GM23338 (cell line): ENCODE measurements at regions not wholly inside any gene's neighbourhood (a gene's known extent, or its start where the extent isn't known, plus 50 kb on each side); places are given as distances from the start of the nearest gene placed in this dataset.

Experiments used
- ATAC-seq: fragments of 200-7000 bp; cut with Tn5 transposase; 3 replicates; pipeline ENCODE4 v1.9.1; 2020
- DNase-seq: peaks from one replicate; pipeline ENCODE4 v3.0.0-alpha.2; 2015; ENCODE audit warnings: low spot score
- H2AFZ ChIP-seq: fragments of 200-600 bp; sonication (generic); 2 replicates; pipeline ENCODE4 v1.8.0; 2016; ENCODE audit warnings: antibody characterized with exemption, mild to moderate bottlenecking, moderate library complexity
- H3F3A ChIP-seq: fragments of 200-600 bp; sonication (generic); replicated peaks from 2 replicates; pipeline ENCODE4 v1.8.0; 2017; ENCODE audit warnings: antibody characterized with exemption, mixed run types, low read depth
- H3K27ac ChIP-seq: fragments of 200-600 bp; sonication (generic); 2 replicates; pipeline ENCODE4 v1.6.1; 2016; ENCODE audit warnings: low read depth
- H3K27me3 ChIP-seq: fragments of 200-600 bp; sonication (generic); 2 replicates; pipeline ENCODE4 v1.8.0; 2016; ENCODE audit warnings: mild to moderate bottlenecking, mixed run types, moderate library complexity; ENCODE audit not compliant: insufficient read depth
- H3K36me3 ChIP-seq: fragments of 200-600 bp; sonication (generic); 2 replicates; pipeline ENCODE4 v1.8.0; 2016; ENCODE audit warnings: mild to moderate bottlenecking; ENCODE audit not compliant: insufficient read depth
- H3K4me1 ChIP-seq: fragments of 200-600 bp; sonication (generic); 2 replicates; pipeline ENCODE4 v1.8.0; 2016; ENCODE audit warnings: mild to moderate bottlenecking, moderate library complexity; ENCODE audit not compliant: insufficient read depth
- H3K4me2 ChIP-seq: fragments of 200-600 bp; sonication (generic); 2 replicates; pipeline ENCODE4 v1.7.1; 2017; ENCODE audit warnings: mixed run types
- H3K4me3 ChIP-seq: fragments of 200-600 bp; sonication (generic); 2 replicates; pipeline ENCODE4 v1.6.1; 2016; ENCODE audit warnings: mixed run types
- H3K79me2 ChIP-seq: fragments of 200-600 bp; sonication (generic); replicated peaks from 2 replicates; pipeline ENCODE4 v1.8.0; 2017; ENCODE audit warnings: mild to moderate bottlenecking; ENCODE audit not compliant: insufficient read depth
- H3K9me2 ChIP-seq: fragments of 200-600 bp; sonication (generic); 2 replicates; pipeline ENCODE4 v1.8.0; 2017; ENCODE audit not compliant: insufficient read depth
- H4K20me1 ChIP-seq: fragments of 200-600 bp; sonication (generic); replicated peaks from 2 replicates; pipeline ENCODE4 v1.8.0; 2017; ENCODE audit warnings: mild to moderate bottlenecking; ENCODE audit not compliant: insufficient read depth
- H3K27ac Mint-ChIP-seq: 2 replicates; pipeline ENCODE4 v1.8.0; 2020; ENCODE audit warnings: inconsistent platforms, mild to moderate bottlenecking, moderate library complexity, mixed read lengths
- H3K27me3 Mint-ChIP-seq: 3 replicates; pipeline ENCODE4 v1.8.0; 2022; ENCODE audit warnings: low read depth, mild to moderate bottlenecking, moderate library complexity, mixed read lengths, inconsistent platforms; ENCODE audit not compliant: insufficient read depth, poor library complexity
- H3K36me3 Mint-ChIP-seq: 3 replicates; pipeline ENCODE4 v1.8.0; 2021; ENCODE audit warnings: low read depth, mild to moderate bottlenecking, inconsistent platforms, moderate library complexity, mixed read lengths
- H3K4me1 Mint-ChIP-seq: 3 replicates; pipeline ENCODE4 v1.8.0; 2020; ENCODE audit warnings: mild to moderate bottlenecking, inconsistent platforms, mixed read lengths
- H3K4me3 Mint-ChIP-seq: 3 replicates; pipeline ENCODE4 v1.8.0; 2021; ENCODE audit warnings: moderate library complexity, mild to moderate bottlenecking, inconsistent platforms, mixed read lengths
- H3K9me3 Mint-ChIP-seq: 3 replicates; pipeline ENCODE4 v1.8.0; 2020; ENCODE audit warnings: moderate library complexity, mild to moderate bottlenecking, inconsistent platforms, mixed read lengths
- EZH2phosphoT487 ChIP-seq: fragments of 200-600 bp; sonication (generic); IDR thresholded peaks from one replicate; pipeline ENCODE4 v1.8.1; 2018; ENCODE audit warnings: antibody characterized with exemption; ENCODE audit not compliant: unreplicated experiment
- JUNB ChIP-seq: IDR thresholded peaks from one replicate; pipeline ENCODE4 v1.6.1; 2016; ENCODE audit warnings: antibody characterized with exemption; ENCODE audit not compliant: unreplicated experiment
- POLR2AphosphoS5 ChIP-seq: IDR thresholded peaks from 2 replicates; pipeline ENCODE4 v1.6.1; 2016; ENCODE audit warnings: antibody characterized with exemption, low read depth
- STAT1 ChIP-seq: IDR thresholded peaks from one replicate; pipeline ENCODE4 v1.6.1; 2016; ENCODE audit warnings: antibody characterized with exemption; ENCODE audit not compliant: unreplicated experiment
- ZNF114 ChIP-seq: fragments of 250-450 bp; sonication (Bioruptor Pico); IDR thresholded peaks from 2 replicates; pipeline ENCODE4 v1.5.0; 2020; ENCODE audit warnings: mild to moderate bottlenecking, moderate library complexity
- ZNF331 ChIP-seq: fragments of 250-450 bp; sonication (Bioruptor Pico); IDR thresholded peaks from 2 replicates; pipeline ENCODE4 v1.5.0; 2020; ENCODE audit warnings: low read depth, mild to moderate bottlenecking, moderate library complexity
- TF ChIP-seq, protein P1 (sequence below), 2 experiments: fragments of 200-600 bp in 1 of 2; sonication (generic) in 1 of 2; conservative IDR thresholded peaks; 2 replicates each; pipeline versions ENCODE4 v1.5.1 to v1.6.1; 2016 to 2017; ENCODE audit warnings: antibody characterized with exemption in 2 of 2, low read depth in 2 of 2, mild to moderate bottlenecking in 2 of 2, moderate library complexity in 1 of 2
- TF ChIP-seq, protein P2 (sequence below): IDR thresholded peaks from one replicate; pipeline ENCODE4 v1.6.1; 2018; ENCODE audit warnings: antibody characterized with exemption; ENCODE audit not compliant: unreplicated experiment

DNA sequence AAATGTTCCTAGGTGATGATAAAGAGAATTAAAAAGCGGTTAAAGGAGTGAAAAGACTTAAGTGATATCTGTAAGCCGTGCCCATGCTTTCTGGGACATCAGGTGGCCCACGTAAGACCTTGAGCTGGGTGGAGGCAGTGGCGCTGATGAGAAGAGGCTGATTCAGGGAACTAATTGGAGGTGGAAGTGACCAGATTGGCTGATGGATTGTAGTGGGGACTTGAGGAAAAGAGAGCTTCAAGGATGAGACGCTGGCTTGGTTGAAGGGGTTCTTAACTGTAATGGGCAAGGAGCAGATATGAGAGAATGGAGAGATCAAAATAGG lies 69.1 kb upstream of the EP300 start:
- H3K36me3 Mint-ChIP-seq, result peaks cover 3% of the 10 kb centered on the region; the same call in 1 of the 3 replicates
- DNase-seq (no peak), ATAC-seq (no peak)
- H3K4me1 Mint-ChIP-seq, result peaks cover 18% of the 10 kb centered on the region
- H3K27ac Mint-ChIP-seq, result peak overlapping the region; percentile 77
- H3K79me2 ChIP-seq, result no peaks in the 10 kb centered on the region
- peak overlapping the region; percentile 83 for H3K4me3 ChIP-seq
- H3K27me3 Mint-ChIP-seq, result peaks cover 14% of the 10 kb centered on the region
- H3K9me2 ChIP-seq, result no peaks in the 10 kb centered on the region
- H3K9me3 Mint-ChIP-seq, result no peaks in the 10 kb centered on the region; the same call in 2 of the 3 replicates
- no peak for TF ChIP-seq EZH2phosphoT487
- TF ChIP-seq ZNF114, result no peak
- TF ChIP-seq POLR2AphosphoS5, result no peak
- TF ChIP-seq STAT1, result no peak
- TF ChIP-seq, protein P1, sequence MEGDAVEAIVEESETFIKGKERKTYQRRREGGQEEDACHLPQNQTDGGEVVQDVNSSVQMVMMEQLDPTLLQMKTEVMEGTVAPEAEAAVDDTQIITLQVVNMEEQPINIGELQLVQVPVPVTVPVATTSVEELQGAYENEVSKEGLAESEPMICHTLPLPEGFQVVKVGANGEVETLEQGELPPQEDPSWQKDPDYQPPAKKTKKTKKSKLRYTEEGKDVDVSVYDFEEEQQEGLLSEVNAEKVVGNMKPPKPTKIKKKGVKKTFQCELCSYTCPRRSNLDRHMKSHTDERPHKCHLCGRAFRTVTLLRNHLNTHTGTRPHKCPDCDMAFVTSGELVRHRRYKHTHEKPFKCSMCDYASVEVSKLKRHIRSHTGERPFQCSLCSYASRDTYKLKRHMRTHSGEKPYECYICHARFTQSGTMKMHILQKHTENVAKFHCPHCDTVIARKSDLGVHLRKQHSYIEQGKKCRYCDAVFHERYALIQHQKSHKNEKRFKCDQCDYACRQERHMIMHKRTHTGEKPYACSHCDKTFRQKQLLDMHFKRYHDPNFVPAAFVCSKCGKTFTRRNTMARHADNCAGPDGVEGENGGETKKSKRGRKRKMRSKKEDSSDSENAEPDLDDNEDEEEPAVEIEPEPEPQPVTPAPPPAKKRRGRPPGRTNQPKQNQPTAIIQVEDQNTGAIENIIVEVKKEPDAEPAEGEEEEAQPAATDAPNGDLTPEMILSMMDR (conservative IDR thresholded peaks at IDR 0.05; ENCODE audit: low read depth in 2 of 2), result no peak
- peak overlapping the region; percentile 72 for H3K4me3 Mint-ChIP-seq
- peaks cover 13% of the 10 kb centered on the region for H3K4me1 ChIP-seq
- no peaks in the 10 kb centered on the region for H4K20me1 ChIP-seq
- peak overlapping the region; percentile 75 for H3K4me2 ChIP-seq
- H3F3A ChIP-seq, result peaks cover 12% of the 10 kb centered on the region
- H3K27ac ChIP-seq, result no peak overlapping the region
- H2AFZ ChIP-seq, result peak overlapping the region; percentile 26; the same call in 1 of the 2 replicates
- peaks cover 8% of the 10 kb centered on the region; the same call in 1 of the 2 replicates for H3K27me3 ChIP-seq
- H3K36me3 ChIP-seq, result no peaks in the 10 kb centered on the region

DNA sequence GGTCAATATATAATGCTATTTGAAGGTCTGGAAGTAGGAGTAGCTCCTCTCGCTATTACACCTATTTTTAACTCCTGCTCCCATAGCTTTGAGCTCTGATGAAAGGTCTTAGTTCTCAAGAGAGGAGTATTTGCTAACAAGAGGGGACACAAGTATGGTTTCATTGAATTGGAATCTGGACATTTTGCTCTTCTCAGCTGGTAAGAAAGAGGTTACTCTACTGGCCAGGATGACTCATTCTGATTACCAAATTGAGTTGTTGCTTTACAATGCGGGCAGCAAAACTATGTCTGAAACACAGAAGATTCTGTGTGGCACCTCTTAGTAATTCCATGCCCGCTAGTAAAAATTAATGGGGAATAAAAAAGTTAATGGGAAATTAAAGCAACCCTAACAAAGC lies 63.6 kb upstream of the EP300 start:
- no peaks in the 10 kb centered on the region; the same call in 2 of the 3 replicates for H3K4me1 Mint-ChIP-seq
- no peak overlapping the region for H3K4me3 Mint-ChIP-seq
- Histone ChIP-seq H3K27ac (no peak overlapping the region), H4K20me1 (no peaks in the 10 kb centered on the region), H3K79me2 (no peaks in the 10 kb centered on the region), H3K4me1 (no peaks in the 10 kb centered on the region), H3K9me2 (no peaks in the 10 kb centered on the region), H2AFZ (0 out of 2 replicates have a peak overlapping the region, but pooled peaks have one; percentile 4), H3K4me2 (no peak overlapping the region), H3F3A (no peaks in the 10 kb centered on the region), H3K27me3 (no peaks in the 10 kb centered on the region), H3K4me3 (no peak overlapping the region), H3K36me3 (no peaks in the 10 kb centered on the region)
- DNase-seq, result no peak
- no peak for ATAC-seq
- no peaks in the 10 kb centered on the region for H3K9me3 Mint-ChIP-seq
- no peak overlapping the region for H3K27ac Mint-ChIP-seq
- H3K36me3 Mint-ChIP-seq, result no peaks in the 10 kb centered on the region
- peaks cover 10% of the 10 kb centered on the region for H3K27me3 Mint-ChIP-seq
- TF ChIP-seq, protein P2, sequence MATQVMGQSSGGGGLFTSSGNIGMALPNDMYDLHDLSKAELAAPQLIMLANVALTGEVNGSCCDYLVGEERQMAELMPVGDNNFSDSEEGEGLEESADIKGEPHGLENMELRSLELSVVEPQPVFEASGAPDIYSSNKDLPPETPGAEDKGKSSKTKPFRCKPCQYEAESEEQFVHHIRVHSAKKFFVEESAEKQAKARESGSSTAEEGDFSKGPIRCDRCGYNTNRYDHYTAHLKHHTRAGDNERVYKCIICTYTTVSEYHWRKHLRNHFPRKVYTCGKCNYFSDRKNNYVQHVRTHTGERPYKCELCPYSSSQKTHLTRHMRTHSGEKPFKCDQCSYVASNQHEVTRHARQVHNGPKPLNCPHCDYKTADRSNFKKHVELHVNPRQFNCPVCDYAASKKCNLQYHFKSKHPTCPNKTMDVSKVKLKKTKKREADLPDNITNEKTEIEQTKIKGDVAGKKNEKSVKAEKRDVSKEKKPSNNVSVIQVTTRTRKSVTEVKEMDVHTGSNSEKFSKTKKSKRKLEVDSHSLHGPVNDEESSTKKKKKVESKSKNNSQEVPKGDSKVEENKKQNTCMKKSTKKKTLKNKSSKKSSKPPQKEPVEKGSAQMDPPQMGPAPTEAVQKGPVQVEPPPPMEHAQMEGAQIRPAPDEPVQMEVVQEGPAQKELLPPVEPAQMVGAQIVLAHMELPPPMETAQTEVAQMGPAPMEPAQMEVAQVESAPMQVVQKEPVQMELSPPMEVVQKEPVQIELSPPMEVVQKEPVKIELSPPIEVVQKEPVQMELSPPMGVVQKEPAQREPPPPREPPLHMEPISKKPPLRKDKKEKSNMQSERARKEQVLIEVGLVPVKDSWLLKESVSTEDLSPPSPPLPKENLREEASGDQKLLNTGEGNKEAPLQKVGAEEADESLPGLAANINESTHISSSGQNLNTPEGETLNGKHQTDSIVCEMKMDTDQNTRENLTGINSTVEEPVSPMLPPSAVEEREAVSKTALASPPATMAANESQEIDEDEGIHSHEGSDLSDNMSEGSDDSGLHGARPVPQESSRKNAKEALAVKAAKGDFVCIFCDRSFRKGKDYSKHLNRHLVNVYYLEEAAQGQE, result no peak
- TF ChIP-seq JUNB (no peak), ZNF331 (no peak), EZH2phosphoT487 (no peak)
- TF ChIP-seq, protein P1 (conservative IDR thresholded peaks at IDR 0.05; ENCODE audit: low read depth in 2 of 2), result no peak
